Gastrocnemius medialis (tissue), 4 donors: ENCODE measurements at regions not wholly inside any gene's neighbourhood (a gene's known extent, or its start where the extent isn't known, plus 50 kb on each side); places are given as distances from the start of the nearest gene placed in this dataset.

Experiments used
- POLR2A ChIP-seq, 2 donors: fragments of 450-650 bp; IDR thresholded peaks; one replicate each; pipeline ENCODE4 v1.6.1; 2017; ENCODE audit warnings: antibody characterized with exemption in 2 of 2, mild to moderate bottlenecking in 2 of 2, moderate library complexity in 2 of 2
- TF ChIP-seq, protein P1 (sequence below), 5 experiments: fragments of 450-650 bp in 3 of 5; fragments of 200-600 bp in 2 of 5; sonication (generic) in 2 of 5; IDR thresholded peaks in 4 of 5; conservative IDR thresholded peaks in 1 of 5; 1 replicate in 4 of 5; 2 replicates in 1 of 5; pipeline ENCODE4 v1.5.1; 2016 to 2019; ENCODE audit warnings: antibody characterized with exemption in 5 of 5, mild to moderate bottlenecking in 3 of 5, moderate library complexity in 3 of 5

DNA sequence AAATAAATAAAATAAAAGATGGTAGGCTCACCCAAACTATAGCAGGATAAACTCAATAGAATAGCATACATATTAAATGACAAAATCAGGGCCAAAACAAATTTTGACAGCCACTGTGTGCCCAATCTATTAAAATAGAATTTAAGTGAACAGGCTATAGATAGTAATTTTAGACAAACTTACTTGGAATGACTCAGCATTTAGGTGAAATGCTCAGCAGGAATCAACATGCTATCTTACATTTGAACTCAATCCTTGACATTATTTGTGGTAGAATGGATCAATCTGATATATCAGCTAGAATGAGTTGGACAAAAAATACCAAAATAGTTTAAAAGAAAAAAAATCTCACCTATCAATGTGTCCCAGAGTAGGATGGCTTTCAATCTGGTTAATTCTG, 578.6 kb downstream of the RFPL4B start:
- TF ChIP-seq, protein P1, sequence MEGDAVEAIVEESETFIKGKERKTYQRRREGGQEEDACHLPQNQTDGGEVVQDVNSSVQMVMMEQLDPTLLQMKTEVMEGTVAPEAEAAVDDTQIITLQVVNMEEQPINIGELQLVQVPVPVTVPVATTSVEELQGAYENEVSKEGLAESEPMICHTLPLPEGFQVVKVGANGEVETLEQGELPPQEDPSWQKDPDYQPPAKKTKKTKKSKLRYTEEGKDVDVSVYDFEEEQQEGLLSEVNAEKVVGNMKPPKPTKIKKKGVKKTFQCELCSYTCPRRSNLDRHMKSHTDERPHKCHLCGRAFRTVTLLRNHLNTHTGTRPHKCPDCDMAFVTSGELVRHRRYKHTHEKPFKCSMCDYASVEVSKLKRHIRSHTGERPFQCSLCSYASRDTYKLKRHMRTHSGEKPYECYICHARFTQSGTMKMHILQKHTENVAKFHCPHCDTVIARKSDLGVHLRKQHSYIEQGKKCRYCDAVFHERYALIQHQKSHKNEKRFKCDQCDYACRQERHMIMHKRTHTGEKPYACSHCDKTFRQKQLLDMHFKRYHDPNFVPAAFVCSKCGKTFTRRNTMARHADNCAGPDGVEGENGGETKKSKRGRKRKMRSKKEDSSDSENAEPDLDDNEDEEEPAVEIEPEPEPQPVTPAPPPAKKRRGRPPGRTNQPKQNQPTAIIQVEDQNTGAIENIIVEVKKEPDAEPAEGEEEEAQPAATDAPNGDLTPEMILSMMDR (IDR thresholded peaks at IDR 0.05 in 4 of 5, conservative IDR thresholded peaks at IDR 0.05 in 1 of 5): no peak
- no peak for TF ChIP-seq POLR2A (IDR thresholded peaks at IDR 0.05)
